ENCODE measurements at regions not wholly inside any gene's neighbourhood (a gene's known extent, or its start where the extent isn't known, plus 50 kb on each side); places are given as distances from the start of the nearest gene placed in this dataset.

DNA sequence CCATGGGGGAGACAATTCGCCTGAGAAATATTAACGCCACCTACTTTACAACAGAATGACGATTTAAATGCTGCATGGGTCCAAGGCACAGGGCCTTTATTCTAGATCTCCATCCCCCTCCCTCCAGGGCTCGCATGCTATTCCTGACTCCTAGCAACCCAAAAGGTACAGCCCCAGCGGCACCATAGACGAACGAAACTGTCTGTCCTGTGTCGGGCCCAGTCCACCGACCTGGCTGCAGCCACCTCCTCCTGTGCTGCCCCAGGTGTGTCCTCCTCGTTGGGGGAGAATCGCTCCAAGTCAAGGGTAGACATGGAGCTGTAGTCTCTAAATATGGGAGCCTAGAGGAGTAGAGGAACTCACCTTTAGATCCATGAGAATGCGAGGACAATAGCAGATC lies 196.5 kb downstream of the TOMM20 start:
- no peak for DNase-seq

DNA sequence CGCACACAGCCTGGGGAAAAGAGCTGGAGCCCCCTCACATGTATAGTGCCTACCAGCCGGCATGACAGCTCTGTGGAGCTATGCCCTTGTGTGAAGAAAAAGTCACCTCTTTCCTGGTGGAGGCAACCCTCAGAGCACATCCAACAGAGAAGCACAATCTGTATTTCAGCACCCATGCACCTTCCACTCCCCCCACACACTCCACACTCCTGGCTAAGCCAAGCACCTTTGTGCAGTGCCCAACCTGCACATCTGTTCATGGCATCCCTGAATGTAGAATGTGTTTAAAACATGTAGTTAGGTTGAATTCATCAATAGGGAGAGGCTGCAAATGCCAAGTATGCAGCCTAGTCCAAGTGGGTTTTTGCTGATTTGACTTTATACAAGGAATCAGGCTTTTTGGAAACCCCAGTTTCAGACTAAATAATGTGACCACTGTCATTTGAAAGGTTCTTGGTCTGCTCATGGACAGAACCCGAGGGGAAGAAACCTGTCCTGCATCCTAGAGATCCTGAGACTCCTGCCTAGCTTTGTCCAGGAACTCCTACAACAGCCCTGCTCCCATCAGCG lies 197.1 kb downstream of the TOMM20 start:
- no peak for DNase-seq

DNA sequence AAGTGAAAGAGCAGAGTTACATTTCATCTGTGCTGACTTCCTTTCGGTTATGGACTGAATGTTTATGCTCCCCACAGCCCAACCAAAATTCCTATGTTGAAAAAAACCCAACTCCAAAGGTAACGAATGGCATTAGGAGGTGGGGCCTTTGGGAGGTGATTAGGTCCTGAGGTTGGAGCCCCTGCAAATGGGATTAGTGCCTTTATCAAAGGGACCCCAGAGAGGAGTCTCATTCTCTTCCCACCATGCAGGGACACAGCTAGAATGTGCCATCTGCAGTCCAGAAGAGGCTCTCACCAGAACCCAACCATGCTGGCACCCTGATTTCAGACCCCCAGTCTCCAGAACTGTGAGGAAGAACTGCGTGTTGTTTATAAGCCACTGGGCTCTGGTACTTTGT lies 199.3 kb downstream of the TOMM20 start:
- no peak for DNase-seq

DNA sequence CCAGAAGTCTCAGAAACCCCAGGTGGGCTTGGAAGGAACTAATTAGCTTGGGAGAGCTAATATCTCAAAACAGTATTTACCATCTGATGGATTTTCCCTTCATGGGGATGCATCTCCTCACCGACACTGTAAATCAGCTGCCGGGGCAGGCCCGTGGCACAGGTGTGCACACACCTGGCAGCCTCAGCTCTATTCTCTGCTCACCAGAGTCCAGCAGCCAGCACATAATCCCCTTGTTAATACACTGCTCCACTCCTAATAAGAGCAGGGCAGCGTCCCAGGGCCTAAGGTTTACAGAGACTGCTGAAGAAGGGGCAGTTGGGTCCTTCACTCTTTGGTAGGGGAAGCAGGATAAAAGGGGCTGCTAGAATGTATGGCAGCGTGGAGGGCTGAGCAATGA lies 200.0 kb downstream of the TOMM20 start:
- DNase-seq = no peak

DNA sequence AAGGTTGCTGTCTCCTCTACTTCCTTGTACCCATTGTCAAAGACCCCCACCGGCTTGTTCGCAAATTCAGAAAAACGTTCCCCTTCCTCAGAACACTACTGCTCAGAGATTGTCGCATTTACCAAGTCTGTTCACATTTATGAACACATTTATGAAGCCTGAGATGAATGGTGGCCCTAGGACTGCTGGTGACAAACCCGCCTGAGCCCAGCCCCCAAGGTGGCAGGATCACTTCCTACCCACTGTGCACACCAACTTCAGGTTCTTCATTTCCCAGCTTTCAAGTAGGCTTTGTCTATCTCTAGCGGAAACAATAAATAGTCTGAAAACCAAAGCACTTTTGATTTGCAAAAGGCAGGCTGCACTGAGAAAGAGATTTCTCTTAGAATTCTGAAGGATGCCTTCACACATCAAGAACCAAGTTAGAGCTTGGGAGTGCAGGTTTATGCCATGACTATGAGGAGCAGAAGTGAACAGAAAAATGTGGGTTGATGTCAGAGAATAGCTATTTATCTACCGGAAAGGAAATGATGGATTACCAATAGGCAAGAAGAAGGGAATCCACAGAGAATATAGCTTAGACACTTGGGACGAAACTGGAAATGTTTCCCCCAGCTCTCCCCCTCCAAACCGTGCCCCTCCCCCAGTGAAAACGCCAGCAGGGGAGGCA lies 200.5 kb downstream of the TOMM20 start:
- no peak for DNase-seq

DNA sequence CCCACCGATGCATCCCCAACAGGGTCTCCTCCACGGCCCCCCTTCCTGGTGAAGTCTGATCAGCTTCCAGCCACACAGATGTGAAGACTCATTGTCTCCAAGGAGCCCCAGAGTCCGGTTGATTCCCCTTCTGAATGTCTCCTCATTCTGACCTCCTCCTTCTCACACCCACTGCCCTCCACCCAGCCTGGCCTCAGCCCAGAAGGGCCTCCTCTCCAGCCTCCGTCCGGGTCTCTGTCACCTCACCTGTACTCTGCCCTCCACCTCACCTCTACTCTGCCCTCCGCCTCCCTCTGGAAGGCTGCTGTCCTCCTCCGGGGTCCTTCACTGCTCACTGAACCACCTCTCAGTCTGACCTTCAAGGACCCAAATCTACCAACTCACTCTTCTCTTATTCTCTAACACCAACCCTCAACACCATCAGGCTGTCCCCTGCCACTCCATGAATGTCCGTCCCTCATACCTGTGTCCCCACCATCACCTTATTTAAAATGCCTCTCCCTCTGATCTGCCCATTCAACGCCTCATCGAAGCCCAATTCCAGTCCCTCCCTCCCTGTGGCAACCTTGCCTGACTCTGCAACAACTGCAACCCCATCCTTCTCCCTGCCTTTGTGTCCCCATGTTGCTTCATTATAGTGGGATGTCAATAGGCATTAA lies 201.2 kb downstream of the TOMM20 start:
- DNase-seq = no peak

DNA sequence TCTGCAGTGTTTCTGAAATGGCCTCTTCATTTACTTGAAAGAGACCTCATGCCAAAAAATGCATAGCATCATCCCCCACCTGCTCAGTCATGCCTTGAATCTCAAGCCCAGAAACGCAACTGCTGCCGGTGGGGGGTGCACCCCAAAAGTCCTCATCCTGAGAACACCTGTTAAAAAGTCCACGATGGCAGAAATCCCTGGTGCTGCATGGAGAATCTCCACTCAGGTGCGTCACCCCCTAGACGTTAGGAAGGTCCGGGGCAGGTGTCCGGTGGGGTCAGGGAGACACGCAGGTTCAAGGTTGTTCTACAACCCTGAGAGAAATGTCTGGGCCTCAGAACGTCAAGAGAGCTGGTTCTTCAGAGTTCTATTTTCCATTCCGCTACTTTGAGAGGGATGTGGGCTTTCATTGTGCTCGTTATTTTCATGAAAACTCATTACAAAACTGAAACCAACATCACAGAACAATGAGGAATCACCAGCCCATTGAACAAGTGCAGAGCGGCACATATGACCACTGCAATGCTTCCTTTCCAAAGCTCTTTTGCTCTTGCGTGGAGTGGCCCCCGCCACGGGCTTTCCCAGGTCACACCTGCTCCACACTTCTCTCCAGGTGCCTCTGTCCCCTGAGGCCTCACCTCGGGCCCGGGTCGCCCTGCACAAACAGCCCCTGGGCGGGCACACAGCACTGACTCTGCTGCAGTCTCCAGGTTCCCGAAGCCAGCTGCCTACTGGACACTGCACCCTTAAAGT lies 201.9 kb downstream of the TOMM20 start:
- DNase-seq = no peak

DNA sequence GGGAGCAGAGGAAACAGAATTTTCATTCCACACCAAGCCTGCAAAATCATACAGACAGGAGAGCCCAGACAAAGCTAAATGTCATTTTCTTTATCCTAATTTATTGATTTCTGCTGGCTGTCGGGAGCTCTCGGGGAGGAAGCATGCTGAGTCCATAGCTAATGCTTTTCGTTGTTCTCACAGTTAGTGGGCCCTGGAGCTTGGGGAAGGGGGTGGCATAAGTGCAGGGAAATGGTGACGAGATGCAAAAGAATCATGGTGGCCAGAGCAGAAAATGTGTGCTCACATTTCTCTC lies 202.4 kb downstream of the TOMM20 start:
- DNase-seq = no peak

DNA sequence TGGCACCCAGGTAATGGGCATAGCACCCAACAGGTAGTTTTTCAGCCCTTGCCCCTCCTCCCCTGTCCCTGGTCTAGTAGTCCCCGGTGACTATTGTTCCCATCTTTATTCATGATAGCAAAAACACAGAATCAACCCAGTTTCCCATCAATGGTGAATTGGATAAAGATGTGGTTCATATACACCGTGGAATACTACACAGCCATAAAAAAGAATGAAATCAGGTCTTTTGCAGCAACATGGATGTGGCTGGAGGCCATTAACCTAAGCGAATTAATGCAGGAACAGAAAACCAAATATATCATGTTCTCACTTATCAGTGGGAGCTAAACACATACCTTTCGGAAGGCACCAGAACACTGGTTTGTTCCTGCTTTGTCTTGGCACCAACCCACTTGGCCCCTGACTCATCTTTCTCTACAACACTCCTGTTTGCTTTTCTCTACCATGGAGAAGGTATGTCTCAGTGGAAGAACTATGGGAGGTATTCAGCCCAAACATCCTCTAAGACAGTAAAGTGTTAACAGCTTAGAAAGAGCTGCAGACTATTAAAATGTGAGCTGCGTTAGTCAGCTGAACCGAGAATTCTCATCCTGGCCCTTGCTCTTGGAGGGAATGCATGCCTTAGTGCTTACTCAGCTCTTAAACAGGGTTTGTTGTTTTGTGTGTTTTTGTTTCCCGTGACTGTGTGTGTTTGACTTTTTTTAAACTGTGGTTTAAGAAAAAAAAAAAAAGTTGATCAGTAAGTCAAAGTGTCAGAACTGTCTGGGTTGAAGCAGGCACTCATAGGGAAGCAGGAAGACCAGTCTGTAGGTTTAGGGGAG lies 203.0 kb downstream of the TOMM20 start:
- no peak for DNase-seq

DNA sequence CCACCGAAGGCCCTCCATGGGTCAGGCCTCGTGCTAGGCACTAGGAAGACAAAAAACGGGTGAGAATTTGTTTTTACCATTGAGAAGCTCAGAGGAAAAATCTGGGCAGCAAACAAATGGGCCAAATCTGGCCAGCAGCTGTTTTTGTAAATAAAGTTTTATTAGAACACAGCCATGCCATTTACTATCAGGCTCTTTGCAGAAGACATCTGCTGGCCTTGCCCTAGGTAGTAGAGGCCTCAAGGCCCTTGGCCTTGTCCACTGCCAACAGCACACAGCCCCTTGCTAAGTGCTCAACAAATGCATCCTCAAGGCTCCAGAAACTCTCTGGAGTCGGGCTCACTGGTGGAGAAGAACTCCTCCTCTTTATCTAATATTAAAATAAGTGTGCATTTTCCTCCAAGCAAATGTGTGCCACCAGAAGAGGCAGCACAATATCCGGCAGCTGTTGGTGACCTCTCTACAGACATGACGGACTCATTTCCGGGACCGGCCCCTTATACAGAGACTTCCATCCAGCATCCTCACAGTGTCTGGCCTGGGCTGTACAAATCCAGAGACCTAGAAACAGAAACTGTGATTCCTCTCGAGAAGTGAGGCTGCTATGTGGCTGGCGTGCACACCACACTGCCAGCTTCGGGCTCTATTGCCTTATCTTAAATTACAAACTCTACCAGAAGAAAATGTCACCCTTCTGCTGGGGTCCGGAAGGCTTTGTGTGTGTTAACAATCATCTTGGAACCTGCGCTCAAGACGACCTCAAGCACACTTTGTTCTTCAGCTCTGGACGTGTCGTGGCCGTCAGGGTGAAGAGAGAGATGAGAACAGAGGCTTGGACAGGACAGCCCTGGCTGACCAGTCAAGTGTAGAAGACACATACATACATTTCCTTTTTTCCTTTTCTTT lies 203.9 kb downstream of the TOMM20 start:
- DNase-seq = no peak

DNA sequence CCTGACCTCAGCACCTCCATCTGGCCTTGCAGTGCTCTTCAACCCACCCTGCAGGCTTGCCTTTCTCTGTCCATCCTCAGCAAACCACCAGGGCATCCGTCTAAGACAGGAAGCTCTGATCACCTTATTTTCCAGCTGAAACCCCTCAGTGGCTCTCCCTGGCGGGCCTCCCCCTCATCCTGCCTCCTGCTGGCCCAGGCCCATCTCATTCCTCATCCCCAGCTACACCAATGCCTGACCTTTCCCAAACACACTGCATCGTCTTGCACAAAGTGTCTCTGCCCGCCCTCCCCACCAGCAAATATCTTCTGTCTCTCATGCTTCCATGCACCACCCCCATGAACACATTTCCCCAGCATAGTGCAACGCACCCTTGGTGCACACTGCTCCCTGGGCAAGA lies 205.0 kb downstream of the TOMM20 start:
- DNase-seq = no peak

DNA sequence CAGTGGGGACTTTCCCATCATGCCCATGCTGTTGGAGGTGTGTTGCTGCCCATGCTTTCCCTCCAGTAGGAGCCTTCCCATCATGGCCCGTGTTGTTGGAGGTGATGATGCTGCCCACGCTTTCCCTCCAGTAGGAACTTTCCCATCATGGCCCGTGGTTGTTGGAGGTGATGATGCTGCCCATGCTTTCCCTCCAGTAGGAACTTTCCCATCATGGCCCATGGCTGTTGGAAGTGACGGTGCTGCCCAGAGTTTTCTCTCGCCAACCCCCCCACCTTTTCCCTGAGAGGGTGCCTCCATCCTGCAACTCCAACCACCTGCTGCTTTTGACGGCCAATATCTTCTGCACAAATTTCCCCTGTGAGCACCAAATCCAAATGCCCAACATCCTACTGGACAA lies 205.7 kb downstream of the TOMM20 start:
- no peak for DNase-seq

DNA sequence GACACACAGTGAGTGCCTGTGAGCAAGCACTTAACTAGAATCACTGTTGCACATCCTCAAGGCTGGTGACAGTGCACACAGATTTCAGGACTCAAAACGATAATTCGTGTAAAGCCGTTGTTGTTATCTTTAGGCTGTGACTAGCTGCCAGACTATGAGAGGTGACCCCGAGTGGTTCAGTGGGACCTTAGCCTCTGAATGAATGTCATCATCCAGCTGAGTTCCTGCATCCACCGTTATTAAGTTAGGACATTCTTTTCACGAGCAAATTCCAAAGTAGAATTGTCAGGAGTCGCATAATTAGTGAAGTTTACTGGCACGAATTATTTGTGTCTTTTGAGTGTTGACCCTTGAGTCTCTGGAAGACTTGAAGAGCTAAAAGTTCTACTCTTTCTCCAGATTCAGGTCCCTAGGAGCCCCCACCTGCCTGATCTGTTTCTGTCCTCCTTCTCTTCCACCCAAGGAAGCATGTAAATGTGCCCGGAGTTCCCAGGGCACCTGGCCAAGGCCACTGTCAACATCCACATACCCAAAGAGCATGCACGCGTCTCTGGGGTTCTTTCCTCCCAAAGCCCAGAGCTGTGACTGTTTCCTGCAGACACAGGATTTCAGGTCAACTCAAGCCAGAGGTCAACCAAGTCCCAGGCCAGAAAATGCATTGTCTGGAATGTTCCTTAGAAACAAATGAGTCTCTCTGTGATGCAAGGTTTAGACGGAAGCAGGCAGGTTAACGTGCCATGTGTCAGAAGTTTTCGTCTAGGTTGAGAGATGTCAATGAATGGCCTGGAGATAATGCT lies 207.2 kb downstream of the TOMM20 start:
- DNase-seq = no peak

DNA sequence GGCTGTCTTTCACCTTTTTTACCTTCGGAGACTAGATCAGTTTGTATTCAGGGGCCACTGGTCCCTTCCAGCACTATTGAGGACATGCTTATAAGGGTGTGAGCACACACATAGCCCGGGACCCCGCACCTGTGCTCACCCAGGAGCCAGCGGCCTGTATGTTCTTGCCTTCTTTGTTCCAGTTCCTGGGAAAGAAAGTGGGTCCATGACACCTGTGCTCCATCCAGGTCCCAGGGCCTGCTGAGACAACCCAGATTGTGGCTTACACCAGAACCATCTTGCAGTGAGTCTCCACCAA lies 207.8 kb downstream of the TOMM20 start:
- DNase-seq = no peak

DNA sequence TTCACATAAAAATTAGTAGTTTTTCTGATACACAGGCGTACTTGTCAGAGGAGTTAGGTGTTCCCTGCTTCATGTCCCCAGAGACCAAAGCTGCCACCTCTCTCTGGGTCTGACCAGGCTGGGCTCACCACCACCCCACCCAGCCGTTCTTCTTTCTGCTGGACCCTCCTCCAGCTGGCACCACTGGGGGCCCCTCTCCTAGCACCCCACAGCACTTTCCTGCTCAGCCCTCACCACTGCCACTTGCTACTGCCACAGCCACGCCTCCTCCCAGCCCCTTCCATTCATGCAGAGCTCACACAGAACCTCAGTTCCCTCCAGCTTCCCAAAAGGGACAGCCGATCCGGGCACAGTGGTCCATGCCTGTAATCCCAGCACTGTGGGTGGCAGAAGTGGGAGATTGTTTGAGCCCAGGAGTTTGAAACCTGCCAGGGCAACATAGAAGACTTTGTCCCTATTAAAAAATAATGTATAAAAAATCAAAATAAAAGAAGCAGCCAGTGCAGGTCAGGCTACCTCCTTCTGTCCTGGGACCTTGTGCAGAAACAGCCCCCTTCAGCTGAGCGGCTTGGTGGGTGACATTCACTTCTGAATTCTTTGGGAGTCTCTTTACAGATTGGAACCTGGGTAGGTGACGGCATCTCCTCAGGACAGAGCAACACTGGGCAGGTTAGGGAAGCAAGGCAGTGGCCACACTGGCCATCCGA lies 208.3 kb downstream of the TOMM20 start:
- no peak for DNase-seq

DNA sequence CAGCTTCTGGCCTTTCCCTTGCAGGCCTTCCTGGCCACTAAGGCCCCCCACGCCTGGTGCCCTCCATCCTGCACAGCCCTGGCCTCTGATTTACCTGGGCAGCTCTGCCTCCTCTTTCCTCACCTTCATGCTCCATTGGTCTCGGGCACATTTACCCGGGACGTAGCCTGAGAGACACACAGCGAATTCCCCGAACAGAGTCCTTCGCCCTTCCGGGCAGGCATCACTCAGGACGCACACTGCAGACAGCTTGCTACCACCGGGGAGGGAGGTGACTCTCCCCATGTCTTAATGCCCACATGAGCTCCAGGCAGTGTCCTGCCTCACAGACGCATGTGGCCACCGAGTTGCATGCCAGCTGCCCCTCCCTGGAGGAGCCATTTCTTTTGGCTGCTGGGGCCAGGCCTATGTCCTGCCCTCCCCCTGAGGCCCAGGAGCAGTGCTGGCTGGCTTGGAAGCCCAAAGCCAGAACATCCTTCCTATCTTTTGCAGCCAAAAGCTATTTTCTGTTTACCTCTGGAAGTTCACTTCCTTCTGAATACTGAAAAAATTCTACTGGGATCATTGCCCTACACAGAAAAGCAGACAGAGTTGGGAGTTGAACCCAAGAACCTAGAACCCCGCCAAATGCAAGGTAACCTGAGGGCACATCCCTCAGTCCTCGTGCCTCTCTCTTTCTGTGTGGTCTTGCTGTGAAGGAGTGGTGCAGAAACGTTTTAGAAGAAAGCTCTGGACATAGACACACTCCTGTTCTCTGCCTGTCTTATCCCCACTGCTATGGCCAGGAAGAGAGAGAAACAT lies 209.5 kb downstream of the TOMM20 start:
- DNase-seq = no peak

DNA sequence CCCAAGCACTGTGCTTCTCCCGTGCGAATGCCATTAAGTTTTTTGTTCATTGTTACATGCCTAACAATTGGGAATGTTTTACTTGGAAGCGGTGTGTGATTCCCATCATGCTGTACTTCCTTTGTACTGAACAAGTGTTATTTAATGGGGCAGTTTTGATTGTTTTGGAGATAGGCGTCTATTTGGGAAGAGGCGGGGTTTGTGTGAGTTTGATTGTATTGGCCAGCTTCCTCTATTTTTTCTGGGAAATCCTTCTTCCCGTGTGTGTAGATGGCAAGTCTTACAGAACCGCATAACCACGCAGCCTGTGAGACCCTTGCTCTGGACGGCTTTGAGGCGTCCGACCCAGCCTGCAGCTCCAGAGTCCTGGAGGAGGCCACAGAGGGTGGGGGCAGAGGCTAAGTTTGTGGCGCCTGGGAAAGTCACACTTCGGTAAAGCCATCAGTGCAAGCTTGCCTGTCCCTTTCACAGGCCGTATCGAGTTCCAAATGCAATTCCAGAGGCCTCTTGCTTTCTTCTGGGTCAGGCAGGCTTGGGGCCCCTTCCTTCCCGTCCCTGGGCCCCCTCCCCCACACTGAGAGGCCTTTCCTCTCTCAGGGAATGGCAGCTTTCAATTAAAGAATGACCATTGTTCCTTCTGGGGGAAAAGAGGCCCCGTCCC lies 210.3 kb downstream of the TOMM20 start:
- no peak for DNase-seq

DNA sequence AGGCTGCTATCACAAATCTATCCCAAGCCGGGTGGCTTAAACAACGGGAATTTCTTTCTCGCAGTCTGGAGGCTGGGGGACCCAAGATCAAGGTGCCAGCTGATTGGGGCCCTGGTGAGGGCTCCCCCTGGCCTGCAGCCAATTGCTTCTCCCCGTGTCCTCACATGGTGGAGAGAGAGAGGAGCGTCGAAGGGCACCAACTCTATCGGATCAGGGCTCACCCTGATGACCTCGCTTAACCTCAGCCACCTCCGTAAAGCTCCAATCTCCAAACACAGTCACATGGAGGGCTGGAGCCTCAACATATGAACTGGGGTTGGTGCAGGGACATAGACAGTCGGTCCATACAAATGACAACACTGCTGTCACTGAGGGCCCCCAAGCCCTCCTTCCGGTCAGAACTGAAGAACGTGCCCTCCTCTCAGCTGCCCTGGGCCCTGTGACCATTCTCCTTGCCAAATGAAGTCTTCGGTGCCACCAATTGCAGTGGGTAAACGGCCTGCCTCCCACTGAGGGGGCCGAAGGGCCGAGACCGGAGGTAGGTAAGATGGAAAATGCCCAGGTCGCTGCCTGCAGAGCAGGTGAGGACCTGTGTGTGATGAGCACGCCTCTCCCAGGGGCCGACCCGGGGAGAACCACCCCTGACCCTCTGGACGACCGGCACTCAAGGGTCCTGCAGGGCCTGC lies 211.0 kb downstream of the TOMM20 start:
- DNase-seq = no peak

DNA sequence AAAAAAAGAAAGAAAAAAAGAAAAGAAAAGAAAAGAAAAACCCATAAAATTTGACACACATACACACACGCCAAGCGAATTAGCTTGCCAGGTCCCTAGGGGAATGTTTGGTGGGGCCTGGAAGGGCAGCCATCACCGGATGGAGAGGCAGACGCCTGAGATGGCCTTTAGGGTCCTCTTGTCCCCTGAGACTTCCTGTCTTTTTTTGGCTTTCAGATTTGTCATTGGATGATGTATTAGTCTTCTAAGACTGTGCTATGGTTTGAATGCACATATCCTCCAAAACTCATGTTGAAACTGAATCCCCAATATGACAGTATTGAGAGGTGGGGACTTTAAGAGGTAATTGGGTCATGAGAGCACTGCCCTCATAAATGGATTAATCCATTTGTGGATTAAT lies 211.8 kb downstream of the TOMM20 start:
- DNase-seq = no peak

Data from AML-193 (cell line).